Inflammatory macrophage (primary cell): ENCODE measurements at regions not wholly inside any gene's neighbourhood (a gene's known extent, or its start where the extent isn't known, plus 50 kb on each side); places are given as distances from the start of the nearest gene placed in this dataset.

Source experiments
- DNase-seq, 2 donors: peaks; one replicate each; pipeline ENCODE4 v3.0.0-alpha.2; 2020 to 2022

DNA sequence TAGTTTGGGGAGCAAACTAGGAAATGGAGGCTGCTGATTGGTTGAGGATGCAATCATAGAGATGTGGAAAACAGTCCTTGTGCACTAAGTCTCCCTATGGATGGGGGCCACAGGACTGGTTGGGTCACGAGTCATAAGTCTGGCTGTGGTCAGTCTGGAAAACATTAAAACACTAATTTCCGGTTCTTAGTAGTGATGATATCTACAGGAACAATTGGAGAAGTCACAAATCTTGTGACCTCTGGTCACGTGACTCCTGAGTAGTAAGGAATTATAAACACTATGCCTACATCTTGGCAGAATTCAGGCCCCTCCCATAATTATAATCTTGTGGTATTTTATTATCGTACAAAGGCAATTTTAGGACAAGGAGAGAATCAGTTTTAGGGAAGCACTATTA, 317.3 kb upstream of the ARPP21 start:
- no peak for DNase-seq

DNA sequence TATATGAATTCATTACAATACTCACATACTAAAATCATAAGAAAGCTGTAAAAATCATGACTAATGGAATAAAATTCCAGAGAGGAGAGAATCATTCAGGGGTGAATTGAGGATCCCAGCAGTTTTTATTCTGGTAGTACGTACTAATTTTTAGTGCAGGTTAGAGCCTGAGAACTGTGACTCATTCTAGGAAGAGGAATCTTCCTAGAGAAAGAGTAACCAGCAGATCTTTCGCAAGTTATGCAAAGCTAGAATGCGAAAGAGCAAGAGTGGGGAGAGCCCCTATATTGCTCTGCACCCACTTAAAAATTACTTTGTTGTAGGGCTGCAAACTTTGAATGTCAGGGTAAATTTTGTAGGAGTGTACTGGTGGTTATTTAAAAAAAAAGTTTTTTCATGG, 303.6 kb upstream of the ARPP21 start:
- DNase-seq: no peak

- DNase-seq: no peak
Measured at GRCh38 chr3:35336601-35337000, 302.7 kb upstream of the ARPP21 start.

- DNase-seq: no peak
Measured at GRCh38 chr3:35338186-35338585, 301.1 kb upstream of the ARPP21 start.

GRCh38 chr3:35380196-35380595, 259.1 kb upstream of the ARPP21 start:
- DNase-seq: no peak

- DNase-seq: no peak
Measured at GRCh38 chr3:35383216-35383615, 256.1 kb upstream of the ARPP21 start.

DNA sequence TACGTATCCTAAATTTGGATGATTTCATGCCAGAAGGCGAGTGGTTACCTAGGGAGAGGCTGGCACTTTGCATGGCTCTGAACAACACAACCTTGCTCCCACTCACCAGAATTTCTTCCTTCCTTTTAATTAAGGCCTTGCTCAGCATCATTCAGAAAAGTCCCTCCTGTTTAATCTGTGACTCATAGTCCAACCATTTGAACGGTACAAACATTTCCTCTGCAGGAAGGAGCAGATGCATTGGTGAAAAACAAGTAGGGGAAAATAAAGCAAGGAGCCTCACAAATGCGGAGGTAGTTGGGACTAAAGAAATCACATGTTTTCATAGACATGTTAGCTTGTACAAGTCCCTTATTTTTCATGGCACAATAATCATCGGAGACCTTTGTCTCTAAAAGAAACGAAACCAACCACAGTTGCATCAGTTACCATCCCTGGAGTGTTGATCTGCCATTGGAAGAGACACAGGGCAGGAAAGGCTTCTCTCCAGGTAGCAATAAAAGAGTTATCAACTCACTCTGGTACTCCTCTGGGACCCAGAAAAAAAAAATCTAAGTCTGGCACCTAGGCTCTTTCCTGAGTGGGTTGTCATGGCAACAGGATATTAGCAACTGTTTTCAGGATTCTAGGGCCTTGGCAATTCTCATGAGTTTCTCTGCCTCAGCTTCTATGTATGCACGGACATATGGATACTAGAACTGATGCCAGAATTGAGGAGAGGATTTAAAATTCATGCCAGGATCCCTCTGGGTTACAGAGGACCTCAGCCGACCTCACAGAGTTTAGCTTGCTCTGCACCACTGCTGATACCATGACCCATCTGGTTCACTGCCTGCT, 255.4 kb upstream of the ARPP21 start:
- no peak for DNase-seq

DNA sequence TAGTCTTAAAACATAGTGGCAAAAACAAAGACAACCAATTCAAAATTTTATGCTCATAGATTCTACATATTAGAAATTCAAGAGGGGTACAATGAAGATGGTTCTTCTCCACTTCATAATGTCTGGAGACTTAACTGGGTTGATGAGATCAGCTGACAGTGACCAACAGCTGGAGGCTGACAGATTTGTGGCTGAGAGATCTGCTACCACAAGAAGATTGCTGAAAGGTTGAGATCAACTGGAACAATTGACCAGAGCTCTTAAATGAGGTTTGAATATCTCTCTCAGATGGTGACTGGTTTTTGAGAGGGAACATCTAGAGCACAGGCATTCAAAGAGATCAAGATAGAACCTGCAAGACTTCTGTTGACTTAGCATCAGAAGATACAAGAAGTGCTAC, 254.1 kb upstream of the ARPP21 start:
- DNase-seq: no peak

DNA sequence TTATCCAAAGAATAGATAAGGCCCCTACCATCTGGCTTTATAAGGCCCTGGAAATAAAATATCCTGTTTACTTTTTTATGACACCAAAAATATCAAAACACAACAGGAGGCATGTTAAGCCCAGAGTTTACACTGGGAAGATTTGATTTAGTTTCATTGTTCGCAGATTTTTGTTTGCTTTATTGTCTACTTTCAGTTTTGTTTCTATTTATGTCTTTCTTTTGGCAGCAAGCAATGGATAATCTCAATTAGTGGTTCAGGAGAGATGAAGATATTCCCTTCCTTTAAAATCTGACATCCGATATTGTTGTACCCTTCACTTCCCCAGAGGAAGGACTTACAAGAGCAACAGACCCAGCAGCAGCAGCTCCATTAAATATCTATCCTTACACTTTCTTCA, 249.4 kb upstream of the ARPP21 start:
- no peak for DNase-seq

DNA sequence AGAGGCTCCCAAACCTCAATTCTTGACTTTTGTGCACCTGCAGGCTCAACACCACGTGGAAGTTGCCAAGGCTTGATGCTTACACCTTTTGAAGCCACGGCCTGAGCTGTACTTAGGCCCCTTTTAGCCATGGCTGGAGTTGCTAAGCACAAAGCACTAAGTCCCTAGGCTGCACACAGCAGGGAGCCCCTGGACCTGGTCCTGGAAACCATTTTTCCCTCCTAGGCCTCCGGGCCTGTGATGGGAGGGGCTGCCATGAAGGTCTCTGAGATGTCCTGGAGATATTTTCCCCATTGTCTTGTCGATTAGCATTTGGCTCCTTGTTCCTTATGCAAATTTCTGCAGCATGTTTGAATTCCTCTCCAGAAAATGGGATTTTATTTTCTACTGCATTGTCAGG, 247.1 kb upstream of the ARPP21 start:
- no peak for DNase-seq

- DNase-seq: no peak
Measured at GRCh38 chr3:35393901-35394799, 245.2 kb upstream of the ARPP21 start.

DNA sequence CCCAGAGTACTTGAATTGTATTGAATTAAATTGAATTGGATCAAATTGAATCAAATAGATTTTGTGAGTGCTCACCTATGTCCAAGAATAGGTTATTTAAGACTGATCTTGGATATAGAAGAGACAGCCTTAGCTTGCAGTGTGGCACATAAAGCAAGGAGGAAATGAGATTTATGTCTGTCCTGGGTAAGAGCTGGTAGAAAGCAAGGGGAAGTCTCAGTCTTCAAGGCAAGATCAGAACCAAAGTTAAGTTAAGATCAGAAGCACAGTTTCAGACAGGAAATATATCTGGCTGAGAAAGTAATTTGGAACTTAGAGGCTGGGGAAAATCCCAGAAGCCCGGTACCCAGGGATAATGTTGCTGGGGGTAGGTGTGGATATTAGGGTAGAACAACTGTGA, 244.4 kb upstream of the ARPP21 start:
- DNase-seq: no peak

DNA sequence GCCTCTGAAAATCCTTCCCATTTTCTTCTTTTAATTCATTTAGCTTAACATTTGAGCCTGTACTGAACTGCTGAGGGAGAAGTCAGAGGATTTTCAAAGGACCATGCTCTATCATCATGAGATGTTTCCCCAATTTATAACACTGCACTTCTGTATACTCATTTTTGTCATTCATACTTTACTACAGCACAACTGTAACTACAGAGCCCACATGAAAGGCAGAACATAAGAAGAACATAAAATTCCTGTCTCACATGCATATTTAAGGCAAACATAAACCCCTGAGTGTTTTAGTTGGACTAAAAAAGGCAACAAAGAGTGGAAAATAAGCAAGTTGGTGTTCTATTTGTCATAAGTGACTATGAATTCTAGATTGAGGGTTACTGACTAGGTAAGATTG, 237.7 kb upstream of the ARPP21 start:
- DNase-seq: no peak

DNA sequence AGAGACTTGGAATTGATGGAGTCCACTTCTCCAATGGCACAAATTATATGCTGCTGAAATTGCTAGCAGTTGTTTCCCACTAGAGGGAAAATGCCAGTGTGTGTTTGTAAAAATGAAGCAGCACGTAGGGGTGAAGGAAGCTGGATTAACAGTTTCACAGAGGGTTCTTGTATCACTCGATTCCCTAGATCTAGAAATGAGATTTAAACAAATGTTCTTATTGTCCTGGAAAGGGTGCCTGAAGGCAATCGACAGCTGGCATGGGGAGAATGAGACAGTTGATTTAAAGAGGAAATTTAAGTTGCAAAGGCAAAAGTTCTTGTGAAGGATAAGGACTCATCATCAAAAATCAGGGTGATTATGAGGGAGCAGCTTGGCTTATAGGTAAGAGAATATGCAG, 234.8 kb upstream of the ARPP21 start:
- DNase-seq: no peak

DNA sequence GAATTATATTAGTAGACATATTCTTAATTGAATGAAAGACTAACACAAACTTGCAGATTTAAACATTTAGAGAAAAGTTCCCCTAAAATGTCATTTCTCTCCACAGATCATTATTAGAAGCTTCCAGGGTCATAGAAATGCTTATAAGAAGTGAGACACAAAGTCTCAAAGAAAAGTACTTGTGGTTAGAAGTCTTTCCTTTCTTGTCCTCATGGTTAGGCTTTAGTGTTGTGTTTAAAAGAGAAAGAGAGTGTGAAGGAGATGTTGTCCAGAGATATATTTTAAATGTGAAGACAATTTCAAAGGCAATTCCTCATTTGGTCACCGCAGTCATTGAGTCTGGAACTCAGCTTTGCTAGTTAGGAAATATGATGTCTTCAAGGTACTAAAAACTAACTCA, 230.4 kb upstream of the ARPP21 start:
- no peak for DNase-seq

GRCh38 chr3:35409991-35410390, 229.3 kb upstream of the ARPP21 start:
- DNase-seq: no peak

GRCh38 chr3:35413483-35413882, 225.8 kb upstream of the ARPP21 start:
- DNase-seq: no peak

- no peak for DNase-seq
Measured at GRCh38 chr3:35417080-35417479, 222.2 kb upstream of the ARPP21 start.

GRCh38 chr3:35422101-35422500, 217.2 kb upstream of the ARPP21 start:
- no peak for DNase-seq

DNA sequence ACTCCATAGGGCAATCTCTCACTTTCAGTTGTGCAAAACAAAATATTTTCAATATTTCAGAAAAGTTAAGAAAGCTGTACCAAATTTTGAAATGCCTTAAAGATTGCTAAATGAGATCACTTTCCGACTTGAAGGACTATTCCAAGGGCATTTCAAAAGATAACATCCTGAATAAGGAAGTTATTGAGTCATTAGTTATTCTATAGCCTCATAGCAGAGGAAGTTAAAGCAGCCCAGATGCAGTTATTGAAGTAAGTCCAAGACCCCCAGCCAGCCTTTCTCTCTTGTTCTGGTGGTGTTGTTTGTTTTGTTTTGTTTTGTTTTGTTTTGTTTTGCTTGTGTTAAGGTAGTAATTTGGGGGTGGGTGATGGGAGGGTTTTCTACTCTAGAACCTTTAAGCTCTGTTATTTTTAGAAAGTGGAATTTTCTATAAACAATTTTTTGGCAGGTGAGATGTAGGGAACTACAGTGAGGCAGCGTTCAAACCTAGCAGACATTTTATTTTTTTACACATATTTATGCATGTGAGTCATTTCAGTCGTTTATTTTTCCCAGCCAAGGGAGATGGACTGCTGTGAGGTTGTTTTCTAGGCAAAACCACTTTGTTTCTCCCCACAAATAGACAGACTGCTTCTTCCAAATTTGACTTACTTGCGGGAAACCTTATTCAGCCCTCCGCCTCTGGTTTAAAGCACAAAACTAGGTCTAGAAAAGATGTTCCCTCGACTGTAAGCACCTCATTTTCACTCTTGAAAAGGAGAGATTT, 216.3 kb upstream of the ARPP21 start:
- DNase-seq: no peak

DNA sequence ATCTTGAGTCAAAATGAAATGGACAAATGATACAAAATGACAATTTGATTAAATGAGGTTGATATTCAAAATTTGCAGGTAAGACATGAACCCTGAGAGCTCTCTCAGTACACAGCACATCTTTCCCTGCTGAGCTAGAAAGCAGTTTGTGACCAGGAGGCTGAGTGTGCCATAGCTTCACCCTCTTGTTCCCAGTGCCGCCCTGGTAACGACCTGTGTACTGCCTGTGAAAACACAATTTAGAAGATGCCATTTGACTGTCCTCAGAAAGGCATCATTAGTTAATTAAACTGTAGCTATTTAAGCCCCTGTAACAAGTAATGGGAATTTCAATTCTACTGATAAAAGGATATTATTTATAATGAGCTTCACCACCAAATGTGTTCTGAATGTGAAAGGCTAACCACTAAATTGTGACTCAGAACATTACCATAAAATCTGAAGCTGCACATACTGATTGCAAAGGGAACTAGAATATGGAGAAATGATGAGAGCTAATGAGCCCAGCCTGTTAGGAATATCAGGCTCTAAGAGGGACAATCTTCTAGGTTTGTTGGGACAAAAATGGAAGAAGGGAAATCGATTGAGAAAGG, 212.9 kb upstream of the ARPP21 start:
- DNase-seq: no peak

DNA sequence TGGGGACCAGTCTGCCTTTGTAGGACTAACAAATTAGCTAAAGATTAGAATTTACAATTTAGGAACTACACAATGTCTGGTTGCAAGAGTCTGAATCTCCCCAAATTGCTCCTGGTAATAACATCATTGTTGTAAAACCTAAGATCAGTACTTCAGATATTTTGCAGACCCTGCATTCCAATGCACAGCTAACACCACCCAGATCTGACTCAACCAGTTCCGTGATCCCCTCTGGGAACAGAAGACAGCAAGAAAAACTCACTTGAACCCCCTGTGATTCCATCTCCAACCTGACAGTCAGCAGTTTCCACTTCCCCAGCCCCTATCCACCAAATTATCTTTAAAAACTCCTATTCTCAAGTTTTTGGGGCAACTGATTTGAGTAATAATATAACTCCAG, 201.9 kb upstream of the ARPP21 start:
- no peak for DNase-seq

- no peak for DNase-seq
Measured at GRCh38 chr3:35438101-35438500, 201.2 kb upstream of the ARPP21 start.
